Right cardiac atrium (tissue), 5 donors: ENCODE measurements at regions not wholly inside any gene's neighbourhood (a gene's known extent, or its start where the extent isn't known, plus 50 kb on each side); places are given as distances from the start of the nearest gene placed in this dataset.

ENCODE experiments used
- ATAC-seq, 2 donors: fragments of 200-7000 bp; cut with Tn5 transposase; one replicate each; pipeline versions ENCODE4 v1.8.0 to v1.9.1; 2020; ENCODE audit warnings: moderate library complexity in 2 of 2, mild to moderate bottlenecking in 1 of 2
- DNase-seq, 3 donors: peaks; one replicate each; pipeline ENCODE4 v3.0.0-alpha.2; 2020
- H3K27ac ChIP-seq: one replicate; pipeline ENCODE4 v1.5.1; 2013; ENCODE audit warnings: mild to moderate bottlenecking, low read length, control low read depth, moderate library complexity
- H3K27me3 ChIP-seq: one replicate; pipeline ENCODE4 v1.6.1; 2013; ENCODE audit not compliant: control insufficient read depth, insufficient read depth
- H3K4me1 ChIP-seq: one replicate; pipeline ENCODE4 v1.6.1; 2013; ENCODE audit warnings: low read length; ENCODE audit not compliant: control insufficient read depth, insufficient read depth
- H3K4me3 ChIP-seq: one replicate; pipeline ENCODE4 v1.5.1; 2013; ENCODE audit warnings: low read length, control low read depth
- H3K9me3 ChIP-seq: one replicate; pipeline ENCODE4 v1.6.1; 2013; ENCODE audit warnings: low read length; ENCODE audit not compliant: control insufficient read depth
- WGBS: extraction: QIAGEN DNeasy Blood & Tissue Kit; methylation state at CpG from one replicate; pipeline ENCODE4 v1.1.7; 2013; 5-methylcytosine and 5-hydroxymethylcytosine counted together
- intact Hi-C, 4 donors: fragments of 100-400 bp; cut with DNase I; formaldehyde crosslinking; loops; one replicate each; pipeline versions ENCODE4 v1.11.0 to v1.14.0; 2022 to 2023
- donor health status: healthy with polysubstance abuse.
- donor health status: DM: no; HTN: yes; CAD: no.
- donor health status: DM: no; HTN: no; CAD: no.
- donor health status: DM: no; HTN: yes; CAD: no; lungs with severe emphysema.
- donor health status: DM: yes; HTN: yes; CAD: no.

DNA sequence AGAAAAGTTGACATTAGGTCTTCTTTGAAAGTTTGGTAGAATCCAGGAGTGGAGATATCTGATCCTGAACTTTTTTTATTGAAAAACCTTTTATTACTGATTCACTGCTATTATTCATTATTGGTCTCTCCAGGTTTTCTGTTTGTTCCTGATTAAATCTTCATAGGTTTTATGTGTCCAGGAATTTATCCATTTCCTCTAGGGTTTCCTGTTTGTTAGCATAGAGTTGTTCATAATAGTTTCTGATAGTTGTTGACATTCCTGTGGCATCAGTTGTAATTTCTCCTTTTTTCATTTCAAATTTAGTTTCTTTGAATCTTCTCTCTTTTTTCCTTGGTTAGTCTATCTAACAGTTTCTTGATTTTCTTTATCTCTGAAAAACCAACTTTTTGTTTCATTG is 370.3 kb downstream of the SLC6A15 start:
- Histone ChIP-seq H3K4me1 (no peaks in the 10 kb centered on the region), H3K27me3 (no peaks in the 10 kb centered on the region), H3K9me3 (no peaks in the 10 kb centered on the region), H3K27ac (no peak overlapping the region), H3K4me3 (no peak overlapping the region)
- no peak for ATAC-seq
- intact Hi-C loops, result no loop called here
- DNase-seq, result no peak

DNA sequence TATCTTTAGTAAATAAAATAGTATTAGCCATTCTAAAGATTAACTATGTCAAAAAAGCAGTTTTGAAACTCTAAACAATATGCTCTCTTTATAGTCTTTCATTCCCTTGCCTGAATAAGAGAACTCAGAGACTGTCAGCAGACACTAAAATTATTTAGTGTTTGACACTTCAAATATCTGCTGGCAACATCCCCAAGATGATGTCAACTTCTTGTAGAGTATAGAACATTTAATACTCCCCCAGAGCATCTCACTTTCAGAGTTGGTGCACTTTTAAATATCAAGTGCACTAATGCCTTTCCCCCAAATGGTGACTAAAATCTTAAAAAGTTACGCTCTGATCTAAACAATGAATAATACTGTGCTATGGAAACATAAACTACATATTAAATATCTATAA is 374.9 kb downstream of the SLC6A15 start:
- WGBS, result 85% methylated on average over 1 of the region's 1 CpG
- no peak for ATAC-seq

DNA sequence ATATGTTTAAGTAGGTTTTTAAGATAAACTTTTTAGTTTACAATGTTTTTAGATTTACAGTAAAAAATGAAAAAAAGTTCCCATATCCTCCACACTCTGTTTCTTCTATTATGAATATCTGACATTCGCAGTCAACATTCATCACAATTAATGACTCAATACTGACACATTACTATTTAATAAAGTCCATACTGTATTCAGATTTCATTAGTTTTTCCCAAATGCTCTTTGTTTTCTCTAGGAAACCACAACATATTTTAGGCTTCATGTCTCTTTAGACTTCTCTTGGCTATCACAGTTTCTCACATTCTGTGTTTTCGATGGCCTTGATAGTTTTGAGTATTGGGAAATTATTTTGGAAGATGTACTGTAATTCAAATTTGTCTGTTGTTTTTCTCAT is 399.8 kb downstream of the SLC6A15 start:
- H3K4me1 ChIP-seq, result peaks cover 1% of the 10 kb centered on the region
- H3K4me3 ChIP-seq, result no peak overlapping the region
- H3K9me3 ChIP-seq, result no peaks in the 10 kb centered on the region
- no peak for DNase-seq
- no peak for ATAC-seq
- H3K27ac ChIP-seq, result no peak overlapping the region
- WGBS, result 74% methylated on average over 2 of the region's 2 CpGs
- intact Hi-C loops, result no loop called here
- no peaks in the 10 kb centered on the region for H3K27me3 ChIP-seq

More for the DNA sequence above, 374.9 kb downstream of the SLC6A15 start:
- H3K4me1 ChIP-seq, result no peaks in the 10 kb centered on the region
- H3K9me3 ChIP-seq, result no peaks in the 10 kb centered on the region
- no peak overlapping the region for H3K27ac ChIP-seq
- intact Hi-C loops, result no loop called here
- H3K27me3 ChIP-seq, result no peaks in the 10 kb centered on the region
- H3K4me3 ChIP-seq, result no peak overlapping the region
- DNase-seq, result no peak

DNA sequence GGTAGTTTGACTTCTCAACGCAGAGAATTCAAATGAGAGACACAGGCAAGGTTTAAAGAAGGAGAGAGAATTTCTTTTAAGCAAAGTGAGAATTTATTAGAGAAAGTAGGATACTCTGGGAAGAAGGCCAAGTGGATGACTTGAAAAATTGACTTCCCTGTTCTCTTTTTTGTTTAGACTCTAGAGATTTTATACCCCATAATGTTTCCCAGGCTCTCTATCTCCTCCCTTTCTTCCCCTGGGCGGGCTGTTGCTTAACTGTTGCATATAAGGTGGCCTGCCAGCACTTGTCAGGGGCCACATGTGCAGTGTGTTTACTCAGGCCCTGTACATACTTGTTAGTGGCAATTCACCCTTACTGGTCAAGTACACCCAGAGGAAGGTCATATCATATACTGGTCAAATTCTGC is 403.7 kb downstream of the SLC6A15 start:
- Histone ChIP-seq H3K27ac (no peak overlapping the region), H3K4me3 (no peak overlapping the region), H3K27me3 (no peaks in the 10 kb centered on the region), H3K9me3 (no peaks in the 10 kb centered on the region), H3K4me1 (peaks cover 1% of the 10 kb centered on the region)
- intact Hi-C loops, result no loop called here
- ATAC-seq (peak; percentile 69 to 77), DNase-seq (peak in 2 of 3 donors; percentile 38 to 75)
- 50% methylated on average over 2 of the region's 2 CpGs for WGBS

DNA sequence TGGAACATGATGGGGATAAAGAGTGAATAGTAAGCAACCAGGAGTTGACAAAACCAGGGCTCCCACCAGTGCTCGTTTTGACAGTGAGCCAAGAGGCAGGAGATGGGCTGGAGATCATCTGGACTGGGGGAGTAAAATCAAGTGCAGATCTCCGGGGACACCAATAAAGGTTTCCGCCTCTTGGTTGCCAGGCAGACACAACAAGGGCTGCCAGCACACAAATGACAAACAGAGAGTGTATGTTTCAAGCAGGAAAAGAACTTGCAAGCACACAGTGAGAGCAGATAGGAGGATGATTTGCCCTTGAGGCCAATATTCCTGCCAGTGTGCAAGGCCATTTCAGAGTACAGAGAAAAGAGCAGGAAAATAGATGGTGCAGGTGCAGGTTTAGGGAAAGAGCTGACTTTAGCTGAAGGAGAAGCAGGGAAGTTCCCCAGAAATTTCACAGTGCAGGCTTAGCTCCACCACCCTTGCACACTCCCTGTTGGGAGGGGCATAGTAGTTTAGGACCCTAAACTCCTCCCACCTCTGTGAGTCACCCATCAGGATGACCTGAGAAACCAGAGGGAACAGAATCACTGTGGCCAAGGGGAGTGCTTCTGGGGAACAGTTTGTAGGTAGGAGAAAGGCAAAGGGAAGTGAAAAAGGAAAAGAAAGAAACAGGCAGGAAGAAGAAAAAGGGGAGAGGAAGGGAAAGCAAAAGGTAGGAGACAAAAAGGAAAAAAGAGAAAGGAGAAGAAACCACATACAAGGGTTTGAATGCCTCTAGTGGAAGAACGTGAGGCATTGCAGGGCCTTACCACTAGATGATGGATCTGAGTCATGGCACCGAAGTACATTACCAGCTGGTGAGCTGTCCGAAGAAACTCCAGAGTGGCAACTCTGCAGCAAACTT is 404.4 kb downstream of the SLC6A15 start:
- ATAC-seq (peak; percentile 88), DNase-seq (peak; percentile 26 to 48 (median 46))
- no peaks in the 10 kb centered on the region for H3K27me3 ChIP-seq
- 27% methylated on average over 6 of the region's 6 CpGs for WGBS
- H3K4me1 ChIP-seq, result peaks cover 1% of the 10 kb centered on the region
- intact Hi-C loops, result no loop called here
- peak overlapping the region; percentile 66 for H3K27ac ChIP-seq
- H3K4me3 ChIP-seq, result no peak overlapping the region
- H3K9me3 ChIP-seq, result no peaks in the 10 kb centered on the region

DNA sequence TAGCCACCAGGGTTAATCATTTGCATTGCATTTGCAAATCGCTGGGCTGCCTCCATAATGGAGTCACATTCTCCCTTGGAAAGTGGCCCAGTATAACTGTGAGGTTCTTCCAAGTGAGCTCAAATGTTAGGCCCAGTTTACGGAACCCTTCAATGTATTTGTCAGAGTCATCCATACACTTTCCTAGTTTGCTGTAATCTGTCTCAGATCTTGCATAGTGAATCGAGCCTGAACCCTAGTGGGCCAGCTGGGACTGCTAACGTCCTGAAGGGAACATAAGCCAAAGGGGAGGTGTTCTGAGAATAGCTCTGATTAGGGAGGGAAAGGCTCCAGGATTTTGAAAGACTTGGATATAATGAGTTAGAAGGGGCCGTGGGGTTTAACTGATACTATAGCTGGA is 406.3 kb downstream of the SLC6A15 start:
- intact Hi-C loops, result no loop called here
- no peak overlapping the region for H3K4me3 ChIP-seq
- peak in 2 of 3 donors; percentile 20 to 56 for DNase-seq
- H3K9me3 ChIP-seq, result no peaks in the 10 kb centered on the region
- peaks cover 1% of the 10 kb centered on the region for H3K4me1 ChIP-seq
- H3K27ac ChIP-seq, result no peak overlapping the region
- ATAC-seq, result peak; percentile 50 to 74
- H3K27me3 ChIP-seq, result no peaks in the 10 kb centered on the region
- 43% methylated on average over 5 of the region's 5 CpGs for WGBS

DNA sequence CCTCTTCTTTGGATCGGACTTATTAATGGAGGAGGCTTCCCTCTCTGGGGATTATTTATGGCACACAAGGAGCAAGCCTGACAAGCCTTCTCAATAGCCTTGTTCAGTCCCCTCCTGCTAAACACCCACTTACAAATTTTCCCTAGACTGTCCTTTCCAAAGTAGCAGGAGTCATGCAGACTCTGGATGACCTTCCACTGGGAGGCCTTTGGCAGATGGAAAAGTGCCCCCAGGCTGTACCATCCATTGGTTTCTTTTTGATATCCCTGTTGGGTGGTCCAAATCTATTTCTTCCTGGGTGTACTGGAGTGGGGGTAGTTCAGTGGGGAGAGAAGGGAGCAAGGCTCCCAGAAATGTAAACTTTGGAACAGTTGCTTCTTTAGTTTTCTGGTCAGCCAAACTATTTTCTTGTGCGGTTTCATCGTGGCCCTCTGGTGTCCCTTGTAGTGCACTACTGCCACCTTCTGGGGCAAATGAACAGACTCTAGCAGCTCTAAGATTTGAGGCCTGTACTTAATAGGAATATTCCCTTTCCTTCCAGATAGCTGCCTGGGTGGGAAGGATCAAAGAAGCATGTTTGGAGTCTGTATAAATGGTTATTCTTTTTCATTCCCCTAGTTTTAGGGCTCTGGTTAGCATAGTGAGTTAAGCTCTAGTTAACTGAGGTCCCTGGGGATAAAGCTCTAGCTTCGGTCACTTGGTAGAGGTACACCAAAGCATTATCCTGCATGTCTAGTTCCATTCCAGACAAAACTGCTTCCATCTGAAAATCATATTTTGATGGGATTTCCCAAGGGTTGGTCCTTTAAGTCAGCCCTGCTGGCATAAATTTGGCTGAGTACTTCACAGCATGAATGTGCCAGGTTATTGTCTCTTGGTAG is 409.5 kb downstream of the SLC6A15 start:
- ATAC-seq, result peak; percentile 71 to 79
- intact Hi-C loops, result no loop called here
- 49% methylated on average over 4 of the region's 4 CpGs for WGBS
- Histone ChIP-seq H3K4me3 (no peak overlapping the region), H3K27me3 (no peaks in the 10 kb centered on the region), H3K9me3 (no peaks in the 10 kb centered on the region), H3K4me1 (no peaks in the 10 kb centered on the region), H3K27ac (no peak overlapping the region)
- DNase-seq, result peak in 2 of 3 donors; percentile 26 to 52

DNA sequence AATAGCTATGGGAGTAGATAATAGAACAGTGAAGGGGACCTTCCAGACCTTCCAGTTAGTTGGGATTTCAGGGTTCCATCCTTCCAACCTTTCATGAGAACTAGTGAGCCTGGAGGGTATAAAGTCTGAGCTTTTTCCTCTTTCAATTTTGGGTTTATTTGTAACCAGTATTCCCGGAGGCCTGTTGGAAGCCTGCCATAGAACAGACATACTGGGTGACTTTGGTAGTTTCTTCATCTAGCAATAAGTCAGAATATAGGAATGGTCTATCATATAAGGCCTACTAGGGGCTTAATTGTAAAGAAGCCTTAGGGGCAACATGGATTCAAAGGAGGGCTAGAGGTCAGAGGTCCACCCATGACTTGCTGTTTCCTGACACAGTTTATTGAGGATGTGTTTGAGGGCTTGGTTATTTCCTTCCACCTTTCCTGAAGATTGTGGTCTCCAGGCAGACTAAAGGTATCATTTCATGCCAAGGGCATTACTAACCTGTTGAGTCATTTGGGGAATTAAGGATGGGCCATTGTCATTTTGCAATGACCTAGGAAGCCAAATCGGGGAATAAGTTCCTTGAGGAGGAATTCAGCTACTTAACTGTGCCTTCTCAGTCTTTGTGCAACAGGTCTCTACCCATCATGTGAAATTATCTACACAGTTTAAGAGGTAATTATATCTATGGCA is 410.3 kb downstream of the SLC6A15 start:
- H3K4me3 ChIP-seq, result no peak overlapping the region
- WGBS, result 80% methylated on average over 2 of the region's 2 CpGs
- H3K4me1 ChIP-seq, result no peaks in the 10 kb centered on the region
- intact Hi-C loops, result no loop called here
- H3K9me3 ChIP-seq, result no peaks in the 10 kb centered on the region
- DNase-seq (no peak), ATAC-seq (peak in 1 of 2 donors; percentile 28)
- H3K27me3 ChIP-seq, result no peaks in the 10 kb centered on the region
- no peak overlapping the region for H3K27ac ChIP-seq

DNA sequence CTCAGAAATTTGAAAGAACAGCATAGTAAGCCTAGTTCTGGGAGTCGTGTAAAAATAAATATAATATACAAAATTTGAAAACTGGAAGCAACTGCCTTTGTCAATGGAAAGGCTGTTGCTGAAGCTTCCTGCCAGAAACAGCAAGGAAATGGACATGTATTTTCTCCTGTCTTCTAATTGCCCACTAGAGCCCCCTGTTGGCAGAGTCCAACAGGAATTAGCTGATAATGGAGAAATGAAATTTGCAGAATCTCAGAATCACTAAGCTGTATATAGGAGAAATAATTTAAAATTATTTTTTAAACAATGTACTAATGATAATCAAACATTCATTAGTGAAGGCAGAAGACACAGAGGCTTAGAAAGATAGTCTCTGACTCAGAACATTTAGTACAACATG is 414.8 kb downstream of the SLC6A15 start:
- Histone ChIP-seq H3K4me1 (no peaks in the 10 kb centered on the region), H3K27me3 (no peaks in the 10 kb centered on the region), H3K4me3 (no peak overlapping the region), H3K9me3 (no peaks in the 10 kb centered on the region), H3K27ac (no peak overlapping the region)
- ATAC-seq (no peak), DNase-seq (no peak)
- 63% methylated on average over 1 of the region's 1 CpG for WGBS
- intact Hi-C loops, result no loop called here

DNA sequence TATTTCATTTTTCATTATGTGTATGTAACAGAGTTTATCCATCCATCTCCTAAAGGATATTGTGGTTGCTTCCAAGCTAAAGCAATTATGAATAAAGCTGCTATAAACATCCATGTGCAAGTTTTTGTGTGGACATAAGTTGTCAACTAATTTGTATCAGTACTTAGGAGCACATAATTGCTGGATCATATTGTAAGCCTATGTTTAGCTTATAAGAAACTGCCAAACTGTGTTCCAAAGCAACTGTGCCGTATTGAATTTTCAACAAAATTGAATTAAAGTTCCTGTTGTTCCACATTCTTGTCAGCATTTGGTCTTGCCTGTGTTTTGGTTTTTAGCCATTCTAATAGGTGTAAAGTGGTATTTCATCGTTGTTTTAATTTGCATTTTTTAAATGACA is 416.9 kb downstream of the SLC6A15 start:
- Histone ChIP-seq H3K9me3 (no peaks in the 10 kb centered on the region), H3K4me1 (no peaks in the 10 kb centered on the region), H3K27ac (no peak overlapping the region), H3K4me3 (no peak overlapping the region), H3K27me3 (no peaks in the 10 kb centered on the region)
- DNase-seq (no peak), ATAC-seq (no peak)
- 92% methylated on average over 2 of the region's 2 CpGs for WGBS
- intact Hi-C loops, result no loop called here
